ENCODE measurements at regions not wholly inside any gene's neighbourhood (a gene's known extent, or its start where the extent isn't known, plus 50 kb on each side); places are given as distances from the start of the nearest gene placed in this dataset.

- H4K20me1 ChIP-seq (ENCODE audit: control insufficient read depth, insufficient read depth, low read depth, low read length): no peaks in the 10 kb centered on the region
- TF ChIP-seq CTCF (IDR thresholded peaks at IDR 0.05; ENCODE audit: low read depth, low read length, poor library complexity, severe bottlenecking) (peak; percentile 25), EZH2phosphoT487 (IDR thresholded peaks at IDR 0.05; ENCODE audit: borderline replicate concordance, low read length) (no peak)
- H3K27me3 ChIP-seq (ENCODE audit: control insufficient read depth, low read length): no peaks in the 10 kb centered on the region
- H3K4me3 ChIP-seq (ENCODE audit: low read length): no peak overlapping the region
- no peaks in the 10 kb centered on the region for H3K36me3 ChIP-seq (ENCODE audit: control insufficient read depth, low read length)
- no peak overlapping the region for H3K4me2 ChIP-seq (ENCODE audit: low read length)
- H3K4me1 ChIP-seq (ENCODE audit: control insufficient read depth, low read length): no peaks in the 10 kb centered on the region
- no peaks in the 10 kb centered on the region for H3K9me2 ChIP-seq (replicated peaks; ENCODE audit: control insufficient read depth, low read length)
- no peaks in the 10 kb centered on the region for H3K9me3 ChIP-seq (ENCODE audit: control insufficient read depth, insufficient read depth, low read length)
- H3K79me2 ChIP-seq (ENCODE audit: control insufficient read depth, low read length): no peaks in the 10 kb centered on the region
- no peak overlapping the region for H3K27ac ChIP-seq (ENCODE audit: low read depth, low read length)
- H3F3A ChIP-seq (ENCODE audit: control insufficient read depth, insufficient read depth): no peaks in the 10 kb centered on the region
Observed at GRCh38 chr3:182248349-182248880, 536.7 kb downstream of the SOX2 start.

GRCh38 chr3:182252802-182253201, 540.5 kb upstream of the ATP11B start:
- Histone ChIP-seq H3F3A (ENCODE audit: control insufficient read depth, insufficient read depth) (no peaks in the 10 kb centered on the region), H3K4me1 (ENCODE audit: control insufficient read depth, low read length) (no peaks in the 10 kb centered on the region), H3K27me3 (ENCODE audit: control insufficient read depth, low read length) (no peaks in the 10 kb centered on the region), H3K79me2 (ENCODE audit: control insufficient read depth, low read length) (no peaks in the 10 kb centered on the region), H3K36me3 (ENCODE audit: control insufficient read depth, low read length) (no peaks in the 10 kb centered on the region), H3K27ac (ENCODE audit: low read depth, low read length) (no peak overlapping the region), H3K4me3 (ENCODE audit: low read length) (no peak overlapping the region), H3K4me2 (ENCODE audit: low read length) (no peak overlapping the region), H3K9me3 (ENCODE audit: control insufficient read depth, insufficient read depth, low read length) (no peaks in the 10 kb centered on the region), H4K20me1 (ENCODE audit: control insufficient read depth, insufficient read depth, low read depth, low read length) (no peaks in the 10 kb centered on the region), H3K9me2 (replicated peaks; ENCODE audit: control insufficient read depth, low read length) (no peaks in the 10 kb centered on the region)
- no peak for TF ChIP-seq EZH2phosphoT487 (IDR thresholded peaks at IDR 0.05; ENCODE audit: borderline replicate concordance, low read length)
- TF ChIP-seq CTCF (IDR thresholded peaks at IDR 0.05; ENCODE audit: low read depth, low read length, poor library complexity, severe bottlenecking): no peak

GRCh38 chr3:182255158-182255557, 538.1 kb upstream of the ATP11B start:
- H3K9me2 ChIP-seq (replicated peaks; ENCODE audit: control insufficient read depth, low read length): no peaks in the 10 kb centered on the region
- peaks cover 2% of the 10 kb centered on the region; the same call in 1 of the 2 replicates for H3K27me3 ChIP-seq (ENCODE audit: control insufficient read depth, low read length)
- no peaks in the 10 kb centered on the region for H3K36me3 ChIP-seq (ENCODE audit: control insufficient read depth, low read length)
- no peak overlapping the region for H3K4me3 ChIP-seq (ENCODE audit: low read length)
- no peaks in the 10 kb centered on the region for H3K9me3 ChIP-seq (ENCODE audit: control insufficient read depth, insufficient read depth, low read length)
- H3K27ac ChIP-seq (ENCODE audit: low read depth, low read length): no peak overlapping the region
- H3K4me1 ChIP-seq (ENCODE audit: control insufficient read depth, low read length): no peaks in the 10 kb centered on the region
- H3F3A ChIP-seq (ENCODE audit: control insufficient read depth, insufficient read depth): no peaks in the 10 kb centered on the region
- TF ChIP-seq CTCF (IDR thresholded peaks at IDR 0.05; ENCODE audit: low read depth, low read length, poor library complexity, severe bottlenecking) (no peak), EZH2phosphoT487 (IDR thresholded peaks at IDR 0.05; ENCODE audit: borderline replicate concordance, low read length) (no peak)
- no peaks in the 10 kb centered on the region for H3K79me2 ChIP-seq (ENCODE audit: control insufficient read depth, low read length)
- H3K4me2 ChIP-seq (ENCODE audit: low read length): no peak overlapping the region
- no peaks in the 10 kb centered on the region for H4K20me1 ChIP-seq (ENCODE audit: control insufficient read depth, insufficient read depth, low read depth, low read length)
